WTC11 (cell line): ENCODE measurements at regions not wholly inside any gene's neighbourhood (a gene's known extent, or its start where the extent isn't known, plus 50 kb on each side); places are given as distances from the start of the nearest gene placed in this dataset.
"Not testable (repeated sequence)": the region's sequence is repeated elsewhere in the genome, so short reads cannot be mapped to it uniquely, and the experiment has no call there.

Experiments used
- ATF2 ChIP-seq: sonication (generic); formaldehyde crosslinking; IDR thresholded peaks from 2 replicates; pipeline ENCODE4 v1.8.1; 2022; ENCODE audit warnings: low read depth, missing genetic modification reagents, borderline replicate concordance
- CTCF ChIP-seq: fragments of 200-600 bp; IDR thresholded peaks from 2 replicates; pipeline ENCODE4 v1.8.0; 2022; ENCODE audit warnings: antibody characterized with exemption
- ESRRA ChIP-seq: sonication (generic); formaldehyde crosslinking; IDR thresholded peaks from 2 replicates; pipeline ENCODE4 v1.8.1; 2022; ENCODE audit warnings: mild to moderate bottlenecking, missing genetic modification reagents, borderline replicate concordance
- MAX ChIP-seq: sonication (generic); formaldehyde crosslinking; IDR thresholded peaks from 2 replicates; pipeline ENCODE4 v1.8.0; 2022; ENCODE audit warnings: mild to moderate bottlenecking, missing genetic modification reagents
- USF2 ChIP-seq: sonication (generic); formaldehyde crosslinking; IDR thresholded peaks from 2 replicates; pipeline ENCODE4 v1.8.1; 2023; ENCODE audit warnings: mild to moderate bottlenecking, missing genetic modification reagents, moderate library complexity
- ZBTB43 ChIP-seq: sonication (generic); formaldehyde crosslinking; IDR thresholded peaks from 2 replicates; pipeline ENCODE4 v1.8.1; 2023; ENCODE audit warnings: mild to moderate bottlenecking, missing genetic modification reagents
- ZMAT4 ChIP-seq: fragments of 250-450 bp; sonication (Bioruptor Pico); IDR thresholded peaks from 2 replicates; pipeline ENCODE4 v1.9.0; 2021; ENCODE audit warnings: mild to moderate bottlenecking

- TF ChIP-seq MAX (CRISPR knock-in tag); CTCF; ATF2 (CRISPR knock-in tag); ESRRA (CRISPR knock-in tag); USF2 (CRISPR knock-in tag); ZBTB43 (CRISPR knock-in tag); ZMAT4 (CRISPR knock-in tag): not testable (repeated sequence)
Measured at GRCh38 chr16:29130901-29131851, 146.3 kb downstream of the LAT start.
